RWPE1 (cell line): ENCODE measurements at regions not wholly inside any gene's neighbourhood (a gene's known extent, or its start where the extent isn't known, plus 50 kb on each side); places are given as distances from the start of the nearest gene placed in this dataset.

Experiments
- CTCF ChIA-PET: fragments of 350-600 bp; sonication (Branson Sonifier 250); formaldehyde crosslinking; extraction: SDS; loops from one replicate; lab custom pipeline; 2021; lab: Yijun Ruan, JAX
- POLR2A ChIA-PET: fragments of 400-600 bp; formaldehyde crosslinking; extraction: SDS; loops from one replicate; lab custom pipeline; 2020; ENCODE audit warnings: antibody characterized with exemption; ENCODE audit not compliant: low non-redundant PET; lab: Yijun Ruan, JAX
- DNase-seq: peaks from one replicate; pipeline ENCODE4 v3.0.0; 2012; ENCODE audit warnings: low spot score
- H3K27ac ChIP-seq: fragments of 450-650 bp; 2 replicates; pipeline ENCODE4 v1.5.1; 2017
- TF ChIP-seq, protein P1 (sequence below): fragments of 450-650 bp; conservative IDR thresholded peaks from 2 replicates; pipeline ENCODE4 v1.5.1; 2017; ENCODE audit warnings: low read depth, mild to moderate bottlenecking

DNA sequence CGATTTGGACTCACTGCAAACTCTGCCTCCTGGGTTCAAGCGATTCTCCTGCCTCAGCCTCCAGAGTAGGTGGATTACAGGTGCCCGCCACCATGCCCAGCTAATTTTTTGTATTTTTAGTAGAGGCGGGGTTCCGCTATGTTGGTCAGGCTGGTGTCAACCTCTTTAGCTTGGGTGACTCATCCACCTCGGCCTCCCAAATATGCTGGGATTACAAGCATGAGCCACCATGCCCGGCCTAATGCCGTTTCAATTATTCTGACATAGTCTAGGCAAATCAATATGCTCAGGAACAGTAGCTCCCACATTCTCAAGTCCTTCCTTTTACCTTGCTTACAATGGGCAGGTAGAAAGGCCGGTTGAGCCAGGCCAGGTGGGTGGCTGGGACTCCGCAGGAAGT lies 82.0 kb upstream of the EEA1 start:
- POLR2A ChIA-PET = no interaction called here
- CTCF ChIA-PET = interaction anchor here (0.6 kb wide), 1 partner anchor 91 kb away, joined by 4 read pairs; no protein-coding TSS in a partner anchor
- H3K27ac ChIP-seq = no peak overlapping the region
- no peak for DNase-seq
- TF ChIP-seq, protein P1, sequence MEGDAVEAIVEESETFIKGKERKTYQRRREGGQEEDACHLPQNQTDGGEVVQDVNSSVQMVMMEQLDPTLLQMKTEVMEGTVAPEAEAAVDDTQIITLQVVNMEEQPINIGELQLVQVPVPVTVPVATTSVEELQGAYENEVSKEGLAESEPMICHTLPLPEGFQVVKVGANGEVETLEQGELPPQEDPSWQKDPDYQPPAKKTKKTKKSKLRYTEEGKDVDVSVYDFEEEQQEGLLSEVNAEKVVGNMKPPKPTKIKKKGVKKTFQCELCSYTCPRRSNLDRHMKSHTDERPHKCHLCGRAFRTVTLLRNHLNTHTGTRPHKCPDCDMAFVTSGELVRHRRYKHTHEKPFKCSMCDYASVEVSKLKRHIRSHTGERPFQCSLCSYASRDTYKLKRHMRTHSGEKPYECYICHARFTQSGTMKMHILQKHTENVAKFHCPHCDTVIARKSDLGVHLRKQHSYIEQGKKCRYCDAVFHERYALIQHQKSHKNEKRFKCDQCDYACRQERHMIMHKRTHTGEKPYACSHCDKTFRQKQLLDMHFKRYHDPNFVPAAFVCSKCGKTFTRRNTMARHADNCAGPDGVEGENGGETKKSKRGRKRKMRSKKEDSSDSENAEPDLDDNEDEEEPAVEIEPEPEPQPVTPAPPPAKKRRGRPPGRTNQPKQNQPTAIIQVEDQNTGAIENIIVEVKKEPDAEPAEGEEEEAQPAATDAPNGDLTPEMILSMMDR = no peak

DNA sequence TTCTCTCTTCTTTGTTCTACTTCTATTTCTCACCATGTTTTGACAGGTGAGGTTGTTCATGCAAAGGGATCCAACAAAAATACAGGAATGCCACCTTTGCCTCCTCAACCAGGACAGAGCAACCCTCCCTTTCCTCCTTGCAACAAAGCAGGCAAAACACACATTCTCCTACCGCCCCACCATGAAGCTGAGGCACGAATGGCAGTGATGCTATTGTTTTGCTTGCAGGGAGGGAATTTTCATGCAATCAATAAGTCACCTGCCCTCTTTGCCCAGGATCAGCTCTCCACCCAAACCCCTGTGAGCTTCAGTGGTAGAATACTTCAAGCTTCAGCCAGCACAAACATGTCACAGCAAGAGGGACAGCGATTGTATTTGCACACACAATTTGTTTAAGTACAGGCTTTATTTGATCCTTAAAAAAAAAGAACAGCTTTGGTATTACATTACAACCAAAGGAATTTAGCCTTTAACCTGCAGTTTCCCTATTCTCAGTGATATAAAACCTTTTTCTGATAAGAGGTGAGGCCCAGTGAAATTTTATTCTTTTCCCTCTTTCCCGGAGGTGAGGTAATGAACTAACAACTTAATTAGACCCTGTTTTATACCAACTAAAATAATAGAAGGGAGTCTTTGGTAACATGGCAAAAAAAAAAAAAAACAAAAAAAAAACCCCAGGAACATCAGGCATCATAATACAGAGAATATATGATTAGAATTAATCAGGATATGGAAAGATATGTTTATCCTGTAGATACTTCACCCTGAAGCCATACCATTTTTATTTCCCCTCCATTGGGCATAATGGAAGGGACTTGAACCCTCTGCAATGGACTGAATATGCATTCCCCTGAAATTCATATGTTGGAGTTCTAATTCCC lies 87.0 kb upstream of the EEA1 start:
- ChIA-PET CTCF (interaction anchor here (0.6 kb wide), 2 partner anchors 50 to 399 kb away, joined by 3 to 4 read pairs; no protein-coding TSS in a partner anchor), POLR2A (no interaction called here)
- TF ChIP-seq, protein P1 = no peak
- no peak overlapping the region for H3K27ac ChIP-seq
- DNase-seq = no peak

DNA sequence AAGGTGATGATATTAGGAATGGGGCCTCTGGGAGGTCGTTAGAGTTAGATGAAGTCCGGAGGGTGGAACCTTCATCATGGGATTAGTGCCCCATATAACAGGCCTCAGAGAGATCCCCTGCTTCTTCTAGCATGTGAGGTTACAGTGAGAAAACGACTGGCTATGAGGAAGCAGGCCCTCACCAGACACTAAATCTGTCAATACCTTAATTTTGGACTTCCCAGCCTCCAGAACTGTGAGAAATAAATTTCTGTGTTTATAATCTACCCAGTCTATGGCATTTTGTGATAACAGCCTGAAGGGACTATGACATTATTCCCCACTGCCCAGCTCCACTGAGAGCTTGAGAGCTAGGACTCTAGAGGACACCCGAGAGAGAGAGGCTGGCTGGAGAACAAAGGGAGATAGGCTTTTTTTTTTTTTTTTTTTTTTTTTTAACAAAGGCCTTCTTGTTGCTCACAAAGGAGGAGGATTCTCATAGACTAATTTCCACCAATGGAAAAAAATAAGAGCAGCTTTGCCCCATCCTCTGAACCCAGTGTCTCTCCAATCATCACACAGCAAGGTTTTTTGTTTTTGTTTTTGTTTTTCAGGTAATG lies 87.8 kb upstream of the EEA1 start:
- POLR2A ChIA-PET = no interaction called here
- no peak for DNase-seq
- H3K27ac ChIP-seq = no peak overlapping the region
- TF ChIP-seq, protein P1 = no peak
- CTCF ChIA-PET = interaction anchor here (0.6 kb wide), 1 partner anchor 50 kb away, joined by 4 read pairs; no protein-coding TSS in a partner anchor

DNA sequence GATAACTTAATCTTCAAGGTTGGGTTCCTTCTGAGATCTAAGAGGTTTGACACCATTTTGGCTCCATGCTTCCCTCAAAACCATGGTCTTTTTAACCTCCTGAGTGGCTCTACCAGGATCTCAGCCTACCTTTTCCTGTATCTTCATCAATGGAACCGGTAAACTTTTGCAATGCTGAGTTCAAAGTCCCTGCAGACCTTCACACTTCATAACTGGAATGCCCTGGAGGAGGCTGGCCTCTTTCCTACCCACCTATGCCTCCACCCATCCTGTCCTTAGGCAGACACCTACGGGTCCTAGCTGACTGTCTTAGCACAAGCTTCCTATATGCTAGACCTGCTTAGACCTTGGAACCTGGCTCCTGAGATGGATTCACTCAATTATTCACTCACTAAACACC lies 89.5 kb upstream of the EEA1 start:
- DNase-seq = no peak
- POLR2A ChIA-PET = no interaction called here
- CTCF ChIA-PET = no interaction called here
- TF ChIP-seq, protein P1 = no peak
- H3K27ac ChIP-seq = no peak overlapping the region

DNA sequence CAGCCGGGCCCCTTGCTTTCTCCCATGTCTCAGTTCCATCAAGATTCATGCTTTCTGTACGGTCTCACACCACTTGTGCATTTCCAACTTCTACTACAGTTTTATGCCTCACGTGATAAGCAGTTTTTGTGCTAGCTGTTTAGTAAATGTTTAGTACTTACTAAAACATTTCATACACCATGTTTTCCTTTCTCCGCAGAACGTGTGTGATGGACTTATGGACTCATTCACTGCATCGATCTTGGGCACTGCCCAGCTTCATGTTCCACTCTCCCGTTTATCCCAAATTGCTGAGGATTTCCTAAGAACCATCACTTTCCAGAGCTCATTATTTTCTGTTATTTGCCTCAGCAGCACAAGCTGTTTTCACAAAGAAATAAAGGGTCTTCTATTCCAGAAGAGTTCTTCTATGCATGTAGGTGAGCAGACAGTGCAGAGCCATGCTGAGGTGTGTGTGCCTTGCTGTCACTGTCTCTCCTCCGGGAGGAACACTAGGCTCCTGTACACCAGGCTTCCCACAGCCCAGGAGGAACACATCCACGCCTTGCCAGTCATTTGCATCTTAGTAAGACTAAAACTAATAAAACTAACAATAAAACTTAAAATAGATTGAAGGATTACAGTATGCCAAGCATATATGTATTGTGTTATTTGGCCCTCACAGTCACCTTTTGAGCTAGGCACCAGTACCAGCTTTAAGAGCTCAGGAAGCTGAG lies 90.3 kb upstream of the EEA1 start:
- ChIA-PET POLR2A (no interaction called here), CTCF (no interaction called here)
- TF ChIP-seq, protein P1 = no peak
- no peak overlapping the region for H3K27ac ChIP-seq
- DNase-seq = no peak

DNA sequence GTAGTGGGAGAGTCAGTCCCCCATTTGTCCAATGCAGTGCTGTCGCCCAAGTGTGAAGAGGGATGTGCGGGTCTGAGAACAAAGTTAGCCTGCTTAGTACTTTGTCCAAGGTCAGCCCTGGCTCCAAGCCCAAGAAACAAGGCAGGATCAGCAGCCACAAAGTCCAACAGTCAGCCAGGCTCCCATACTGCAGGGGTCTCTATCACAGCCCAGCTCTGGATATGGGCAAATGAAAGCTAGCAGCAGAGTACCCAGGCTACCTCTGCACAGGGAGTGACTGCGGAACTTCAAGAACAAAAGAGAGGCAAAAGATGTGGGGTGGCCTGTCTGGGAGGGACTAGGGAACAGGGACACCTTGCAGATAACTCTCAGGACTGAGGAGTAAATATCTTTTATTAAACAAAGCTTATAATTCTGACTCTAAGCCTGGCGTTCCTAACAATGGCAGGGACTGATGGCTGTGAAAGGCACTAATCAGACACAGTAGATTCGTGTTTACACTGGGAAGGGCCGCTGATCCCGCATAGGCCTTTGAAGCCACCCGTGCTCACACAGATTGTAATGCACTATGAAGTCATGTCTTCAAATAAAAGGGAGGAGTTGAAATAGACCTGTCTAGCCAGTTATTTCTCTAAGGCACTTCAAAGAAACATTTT lies 91.0 kb upstream of the EEA1 start:
- TF ChIP-seq, protein P1 = no peak
- ChIA-PET CTCF (no interaction called here), POLR2A (no interaction called here)

More for the DNA sequence above, 91.0 kb upstream of the EEA1 start:
- no peak overlapping the region for H3K27ac ChIP-seq
- no peak for DNase-seq
